IPS-NIHi11 (cell line): ENCODE measurements at regions not wholly inside any gene's neighbourhood (a gene's known extent, or its start where the extent isn't known, plus 50 kb on each side); places are given as distances from the start of the nearest gene placed in this dataset.
"Not testable (repeated sequence)": the region's sequence is repeated elsewhere in the genome, so short reads cannot be mapped to it uniquely, and the experiment has no call there.

Experiments used
- DNase-seq: peaks from one replicate; pipeline ENCODE4 v3.0.0; 2012; ENCODE audit warnings: mixed read lengths, low spot score

GRCh38 chr16:5298202-5298601 is 200.6 kb upstream of the EEF2KMT start:
- DNase-seq = no peak

DNA sequence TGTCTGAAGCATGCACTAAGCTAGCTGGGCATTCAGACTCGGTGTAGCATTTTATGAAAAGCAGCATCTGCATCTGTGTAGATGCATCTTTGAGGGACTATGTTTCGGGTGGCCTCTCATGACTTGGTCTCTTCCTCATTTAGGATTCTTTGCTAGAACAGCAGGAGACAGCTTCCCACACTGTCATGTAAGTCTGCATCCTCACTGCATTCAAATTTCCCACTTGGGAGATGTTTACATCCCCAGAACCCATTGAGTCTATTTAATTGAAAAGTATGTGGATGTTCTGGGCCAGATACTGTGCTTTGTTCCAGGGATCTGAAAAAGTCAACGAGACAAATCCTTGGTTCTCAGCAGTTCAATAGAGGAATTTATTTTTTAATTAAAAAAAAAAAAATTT is 198.6 kb upstream of the EEF2KMT start:
- DNase-seq = no peak

DNA sequence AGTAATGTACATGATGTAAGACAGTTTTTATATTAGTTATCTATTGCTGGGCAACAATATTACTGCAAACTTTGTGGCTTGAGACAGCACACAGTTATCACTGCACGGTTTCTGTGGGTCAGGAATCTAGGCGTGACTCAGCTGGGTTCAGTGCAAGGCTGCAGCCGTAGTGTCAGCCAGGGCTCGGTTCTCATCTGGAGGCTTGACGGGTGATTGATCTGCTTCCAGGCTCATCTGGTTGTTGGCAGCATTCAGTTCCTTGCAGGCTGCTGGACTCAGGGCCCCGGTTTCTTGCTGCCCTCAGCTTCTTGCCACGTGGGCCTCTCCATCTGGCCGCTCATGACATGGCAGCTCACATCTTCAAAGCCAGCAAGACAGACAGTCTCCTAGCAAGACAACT is 197.7 kb upstream of the EEF2KMT start:
- not testable (repeated sequence) for DNase-seq

- not testable (repeated sequence) for DNase-seq
These were observed 184.6 kb upstream of the EEF2KMT start for GRCh38 chr16:5282152-5282551.

GRCh38 chr16:5257462-5257861 is 159.9 kb upstream of the EEF2KMT start:
- DNase-seq = no peak

DNA sequence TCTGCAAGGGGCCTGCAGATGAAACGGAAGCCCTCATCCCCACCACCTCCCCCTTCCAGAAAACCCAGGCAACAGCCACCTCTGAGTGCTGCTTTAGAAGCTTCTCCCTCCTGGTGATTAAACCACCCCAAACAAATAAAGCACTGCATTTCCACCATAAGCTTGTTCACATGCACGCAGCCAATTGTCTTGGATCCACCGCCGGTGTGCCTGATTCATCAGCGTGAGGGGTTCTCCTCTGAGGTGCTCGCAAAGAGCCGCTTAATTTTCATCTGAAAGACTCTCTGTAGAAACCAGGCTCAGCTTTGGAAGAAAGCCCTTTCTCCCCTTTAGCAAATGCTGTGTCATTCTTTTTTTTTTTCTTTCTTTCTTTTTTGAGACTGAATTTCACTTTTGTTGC is 155.2 kb upstream of the EEF2KMT start:
- DNase-seq = peak; percentile 44

- not testable (repeated sequence) for DNase-seq
These were observed 149.8 kb upstream of the EEF2KMT start for GRCh38 chr16:5247403-5247802.

- DNase-seq = not testable (repeated sequence)
These were observed 142.7 kb upstream of the EEF2KMT start for GRCh38 chr16:5240278-5240626.

DNA sequence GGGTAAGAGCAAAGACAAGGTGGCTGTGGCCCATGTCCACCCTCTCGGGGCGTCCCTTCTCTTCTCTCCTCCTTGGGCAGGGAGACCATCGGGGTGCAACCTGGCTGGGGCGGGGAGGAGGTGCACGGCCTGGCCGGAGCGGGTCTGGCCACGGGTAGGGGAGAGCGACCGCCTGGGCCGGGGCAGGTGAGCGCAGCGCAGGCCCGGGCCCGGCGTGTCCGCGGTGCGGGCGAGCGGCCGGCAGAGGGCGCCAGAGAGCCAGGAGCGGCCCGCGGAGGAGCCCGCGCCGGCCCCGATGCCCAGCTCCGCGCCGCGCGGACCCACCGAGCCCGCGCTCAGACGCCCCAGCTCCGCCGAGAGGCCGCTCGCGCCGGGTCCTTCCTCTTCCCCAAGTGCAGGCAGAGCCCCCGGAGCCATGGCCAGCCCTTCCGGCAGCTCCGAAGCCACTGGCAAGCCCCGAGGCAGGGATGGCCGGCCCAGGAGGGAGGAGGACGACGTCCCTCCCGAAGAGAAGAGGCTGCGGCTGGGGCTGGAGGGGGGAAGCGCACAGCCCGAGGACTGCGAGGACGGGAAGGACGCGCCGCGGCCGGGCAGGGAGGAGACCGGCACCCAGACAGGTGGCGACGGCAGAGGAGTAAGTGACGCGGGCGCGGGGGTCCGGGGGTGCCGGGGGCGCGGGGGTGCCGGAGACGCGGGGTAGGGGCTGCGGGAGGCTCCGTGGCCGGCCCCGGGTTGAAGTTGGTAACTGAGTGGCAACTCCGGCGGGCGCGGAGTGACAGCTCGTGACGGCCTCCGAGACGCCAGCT is 142.1 kb upstream of the EEF2KMT start:
- DNase-seq = peak; percentile 89

- DNase-seq = no peak
These were observed 137.5 kb upstream of the EEF2KMT start for GRCh38 chr16:5235119-5235518.

- no peak for DNase-seq
These were observed 136.9 kb upstream of the EEF2KMT start for GRCh38 chr16:5234295-5235050.

GRCh38 chr16:5231246-5231759 is 133.7 kb upstream of the EEF2KMT start:
- no peak for DNase-seq

- peak; percentile 82 for DNase-seq
These were observed 130.8 kb upstream of the EEF2KMT start for GRCh38 chr16:5228369-5228768.

DNA sequence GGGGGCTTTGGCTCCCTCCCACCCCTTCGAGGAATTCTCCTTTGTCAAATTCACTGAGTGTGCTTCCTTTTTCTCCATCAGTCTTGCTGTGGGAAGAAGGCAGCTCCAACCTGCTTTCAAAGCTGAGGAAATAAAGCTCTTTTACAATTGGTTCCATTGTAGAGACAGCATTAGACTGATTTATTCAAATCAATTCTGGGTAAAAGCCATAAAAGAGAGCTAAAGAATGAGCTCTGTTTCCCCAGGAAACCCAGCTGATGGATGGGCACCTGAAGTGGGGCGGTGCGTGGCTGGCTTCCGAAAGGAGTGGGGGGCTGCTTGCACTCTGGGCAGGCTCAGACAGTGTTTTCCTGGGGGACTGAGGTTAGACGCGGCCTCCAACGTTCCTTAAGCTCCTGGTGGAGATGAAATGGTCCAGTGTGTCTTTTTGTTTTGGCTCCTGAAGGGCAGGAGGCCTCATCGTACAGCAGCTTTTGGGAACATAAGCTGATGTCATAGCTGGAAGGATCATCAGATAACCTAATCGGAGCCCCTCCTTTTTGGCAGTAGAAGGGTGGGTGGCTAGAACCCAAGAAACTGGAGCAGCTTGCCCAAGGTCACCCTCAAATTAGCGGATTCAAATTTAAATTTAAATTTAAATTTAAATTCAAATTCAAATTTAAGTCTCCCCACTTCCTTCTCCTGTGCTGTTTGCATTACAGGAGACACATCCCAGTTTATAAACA is 128.5 kb upstream of the EEF2KMT start:
- DNase-seq = no peak

DNA sequence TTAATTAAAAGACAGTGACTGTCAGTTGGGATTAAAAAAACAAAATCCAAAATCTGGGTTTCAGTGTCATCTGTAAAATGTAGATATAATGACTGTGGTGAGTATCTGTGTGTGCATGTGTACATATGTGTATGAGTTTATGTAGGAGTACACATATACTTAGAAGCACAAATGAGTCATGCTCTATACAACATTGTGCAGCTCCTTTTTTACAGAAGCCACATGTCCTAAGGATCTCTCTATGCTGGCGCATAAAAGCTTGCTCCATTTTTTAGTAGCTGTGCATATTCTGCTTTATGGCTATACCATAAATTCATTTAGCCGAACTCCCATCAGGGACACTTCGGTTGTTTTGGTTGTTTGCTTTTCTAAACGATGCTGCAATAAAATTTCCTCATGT is 125.2 kb upstream of the EEF2KMT start:
- DNase-seq = no peak

DNA sequence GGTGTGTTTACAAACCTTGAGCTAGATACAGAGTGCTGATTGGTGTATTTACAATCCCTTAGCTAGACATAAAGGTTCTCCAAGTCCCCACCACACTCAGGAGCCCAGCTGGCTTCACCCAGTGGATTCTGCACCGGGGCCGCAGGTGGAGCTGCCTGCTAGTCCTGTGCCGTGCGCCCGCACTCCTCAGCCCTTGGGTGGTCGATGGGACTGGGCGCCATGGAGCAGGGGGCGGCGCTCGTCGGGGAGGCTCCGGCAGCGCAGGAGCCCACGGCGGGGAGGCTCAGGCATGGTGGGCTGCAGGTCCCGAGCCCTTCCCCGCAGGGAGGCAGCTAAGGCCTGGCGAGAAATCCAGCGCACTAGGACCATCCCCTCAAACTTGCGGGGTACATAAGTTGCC is 124.2 kb upstream of the EEF2KMT start:
- DNase-seq = not testable (repeated sequence)

DNA sequence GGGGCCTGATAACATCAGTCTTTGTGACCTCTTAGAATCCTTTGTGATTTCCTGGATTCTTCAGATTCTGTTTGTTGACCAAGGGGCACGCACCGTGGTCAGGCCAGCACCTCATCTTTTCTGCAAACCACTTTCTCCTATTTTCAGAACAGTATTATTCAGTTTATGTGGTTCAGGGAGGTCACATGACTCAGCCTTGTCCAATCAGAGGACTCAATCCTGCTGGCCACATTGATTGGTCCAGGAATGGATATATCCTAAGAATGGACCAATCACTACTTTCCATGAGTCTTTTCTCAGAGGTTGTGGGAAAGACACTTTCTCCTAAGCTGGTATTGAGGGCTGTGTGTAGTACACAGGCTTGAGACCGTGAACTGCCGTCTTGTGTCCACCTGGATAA is 123.1 kb upstream of the EEF2KMT start:
- DNase-seq = no peak

DNA sequence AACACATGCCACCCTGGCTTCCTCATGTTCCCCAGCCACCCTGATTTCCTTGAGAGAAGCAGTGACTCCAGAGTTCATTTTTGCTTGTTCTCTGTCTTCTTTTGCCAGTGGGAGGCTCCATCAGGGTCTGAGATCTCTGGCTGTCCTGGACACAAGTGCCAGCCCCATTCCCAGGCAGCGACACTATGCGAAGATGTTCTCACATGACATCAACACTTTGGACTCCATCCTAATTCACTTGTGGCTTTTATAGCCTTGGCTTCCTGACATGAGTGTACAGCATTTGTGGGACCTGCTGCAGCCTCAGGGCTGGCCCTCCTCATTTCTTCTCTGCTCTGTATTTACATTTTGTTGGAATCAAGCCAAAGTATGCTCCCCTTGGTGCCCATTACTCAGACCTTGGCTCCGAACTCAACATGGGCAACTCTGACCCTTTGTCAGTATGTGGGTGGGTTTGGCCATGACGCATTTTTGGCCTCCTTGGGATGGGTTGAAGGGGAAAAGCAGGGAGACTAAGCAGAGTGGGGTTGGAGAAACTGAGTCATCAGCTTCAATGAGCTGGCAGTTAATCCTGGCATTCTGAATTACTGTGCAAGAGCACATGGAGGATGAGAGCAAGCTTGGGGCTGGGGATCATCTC is 119.0 kb upstream of the EEF2KMT start:
- no peak for DNase-seq

DNA sequence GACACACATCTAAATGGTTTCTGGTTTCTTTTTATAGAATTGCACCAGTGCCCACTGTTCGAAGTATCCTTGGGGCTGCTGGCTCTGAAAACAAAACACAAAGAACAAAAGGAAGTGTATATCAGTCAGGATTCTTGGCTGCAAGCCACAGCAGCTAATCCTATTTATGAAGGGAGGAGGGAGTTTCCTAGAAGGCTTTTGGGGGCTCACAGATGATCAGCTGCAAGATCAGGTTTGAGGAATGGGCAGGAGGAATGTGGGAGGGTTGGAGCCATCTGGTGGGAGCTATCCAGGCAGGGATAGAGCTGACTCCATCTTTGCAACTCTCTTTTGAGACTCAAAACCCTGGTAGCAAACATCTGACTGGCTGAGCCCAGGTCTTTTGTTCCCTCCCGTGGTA is 118.3 kb upstream of the EEF2KMT start:
- DNase-seq = peak; percentile 22

- DNase-seq = no peak
These were observed 116.9 kb upstream of the EEF2KMT start for GRCh38 chr16:5214466-5214865.

DNA sequence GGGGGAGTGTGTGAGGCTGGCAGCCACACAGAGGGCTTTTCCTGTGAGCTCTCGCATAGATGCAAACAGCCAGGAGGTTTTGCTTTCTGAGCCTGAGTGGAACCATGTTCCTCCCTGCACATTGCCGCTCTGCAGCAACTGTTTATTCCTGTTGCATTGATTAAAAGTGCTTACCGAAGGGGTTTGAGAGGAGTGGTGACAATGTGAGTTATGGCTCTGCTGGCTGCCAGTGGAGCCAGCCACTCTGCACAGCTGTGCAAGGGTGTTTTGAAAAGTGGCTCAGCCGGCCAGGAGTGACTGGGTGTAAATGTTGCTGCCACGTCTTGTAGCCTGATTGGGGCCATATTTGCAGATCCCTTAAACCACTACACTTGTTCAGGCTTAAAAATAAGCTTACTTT is 114.9 kb upstream of the EEF2KMT start:
- DNase-seq = not testable (repeated sequence)

DNA sequence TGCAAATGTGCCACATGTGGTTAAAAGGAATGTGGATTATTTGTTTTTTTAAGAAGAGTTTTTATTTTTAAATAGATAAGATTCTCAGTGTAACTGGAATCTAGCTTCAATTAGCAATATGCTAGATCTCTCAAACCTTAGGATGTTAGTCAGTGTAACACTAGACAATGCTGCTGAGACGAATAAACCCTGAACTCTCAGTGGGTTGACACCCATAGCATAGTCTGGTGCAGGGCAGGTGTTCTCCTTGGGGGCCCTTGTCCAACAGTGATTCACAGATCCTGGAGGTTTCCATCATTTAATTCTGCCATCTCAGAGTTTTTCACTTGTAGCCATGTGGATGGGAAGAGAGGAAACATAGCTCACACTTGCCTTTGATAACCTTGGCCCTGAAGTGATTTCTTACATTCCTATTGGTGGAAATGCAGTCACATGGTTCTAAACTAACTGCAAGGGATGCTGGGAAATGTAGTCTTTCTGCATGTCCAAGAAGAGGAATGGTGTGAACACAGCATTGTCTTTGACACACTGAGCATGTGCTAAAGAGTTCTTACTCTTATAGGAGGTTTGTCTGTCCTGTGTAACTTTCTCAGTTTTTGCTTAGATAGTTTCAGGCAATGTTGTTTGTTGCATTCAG is 110.4 kb upstream of the EEF2KMT start:
- DNase-seq = peak; percentile 62
